Dendritic cell treated with granulocyte-macrophage colony-stimulating factor and Interleukin-4, amounts not matched to agents 40 ng/mL and 50 ng/mL, for 4 days (primary cell): ENCODE measurements at regions not wholly inside any gene's neighbourhood (a gene's known extent, or its start where the extent isn't known, plus 50 kb on each side); places are given as distances from the start of the nearest gene placed in this dataset.

Experiments
- H3K27ac Mint-ChIP-seq: one replicate; pipeline ENCODE4 v1.8.0; 2022; ENCODE audit warnings: mild to moderate bottlenecking, mixed read lengths
- H3K27me3 Mint-ChIP-seq: one replicate; pipeline ENCODE4 v1.8.0; 2022; ENCODE audit warnings: mild to moderate bottlenecking, mixed read lengths
- H3K36me3 Mint-ChIP-seq: one replicate; pipeline ENCODE4 v1.8.0; 2022; ENCODE audit warnings: low read depth, mixed read lengths
- H3K4me1 Mint-ChIP-seq: one replicate; pipeline ENCODE4 v1.8.0; 2022; ENCODE audit warnings: low read depth, mixed read lengths
- H3K4me3 Mint-ChIP-seq: one replicate; pipeline ENCODE4 v1.8.0; 2022; ENCODE audit warnings: mild to moderate bottlenecking, moderate library complexity, mixed read lengths
- H3K9me3 Mint-ChIP-seq: one replicate; pipeline ENCODE4 v1.8.0; 2022; ENCODE audit warnings: mixed read lengths
- intact Hi-C: fragments of 100-400 bp; cut with micrococcal nuclease; formaldehyde crosslinking; loops from one replicate; pipeline ENCODE4 v1.15.0; 2022

DNA sequence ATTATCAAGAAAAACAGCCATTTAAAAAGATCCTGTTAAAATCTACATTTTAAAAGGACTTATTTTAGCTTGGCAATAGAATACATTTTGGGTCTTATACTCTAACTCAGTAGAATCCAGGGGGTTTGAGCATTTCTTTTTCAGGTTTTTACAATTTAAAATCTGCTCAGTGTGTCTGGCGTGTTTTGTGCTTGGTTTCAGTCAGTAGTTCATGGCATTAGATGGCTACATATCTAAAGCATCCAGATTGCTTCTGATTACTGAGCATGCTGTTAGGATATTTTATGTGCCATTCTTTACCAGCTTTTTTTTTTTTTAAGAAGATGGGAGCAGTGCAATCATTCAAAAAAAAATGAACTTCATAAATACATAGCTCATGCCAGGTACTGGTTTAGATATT is 566.1 kb upstream of the LARGE1 start:
- intact Hi-C loops, result no loop called here
- Mint-ChIP-seq H3K9me3 (peaks cover 32% of the 10 kb centered on the region), H3K27me3 (no peaks in the 10 kb centered on the region), H3K36me3 (no peaks in the 10 kb centered on the region), H3K4me1 (no peaks in the 10 kb centered on the region), H3K4me3 (no peak overlapping the region), H3K27ac (no peak overlapping the region)

DNA sequence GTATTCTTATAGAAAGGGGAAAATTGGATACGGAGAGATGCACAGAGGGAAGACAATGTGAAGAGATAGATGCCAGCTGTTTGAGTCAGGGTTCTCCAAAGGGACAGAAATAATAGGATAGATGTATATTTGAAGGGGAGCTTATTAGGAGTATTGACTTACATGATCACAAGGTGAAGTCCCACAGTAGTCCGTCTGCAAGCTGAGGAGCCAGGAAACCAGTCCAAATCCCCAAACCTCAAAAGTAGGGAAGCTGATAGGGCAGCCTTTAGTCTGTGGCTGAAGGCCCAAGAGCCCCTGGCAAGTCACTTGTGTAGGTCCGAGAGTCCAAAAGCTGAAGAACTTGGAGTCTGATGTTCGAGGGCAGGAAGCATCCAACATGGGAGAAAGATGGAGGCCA is 569.6 kb upstream of the LARGE1 start:
- Mint-ChIP-seq H3K9me3 (peaks cover 21% of the 10 kb centered on the region), H3K27me3 (no peaks in the 10 kb centered on the region), H3K36me3 (no peaks in the 10 kb centered on the region), H3K4me1 (no peaks in the 10 kb centered on the region), H3K4me3 (no peak overlapping the region), H3K27ac (no peak overlapping the region)
- intact Hi-C loops, result no loop called here

DNA sequence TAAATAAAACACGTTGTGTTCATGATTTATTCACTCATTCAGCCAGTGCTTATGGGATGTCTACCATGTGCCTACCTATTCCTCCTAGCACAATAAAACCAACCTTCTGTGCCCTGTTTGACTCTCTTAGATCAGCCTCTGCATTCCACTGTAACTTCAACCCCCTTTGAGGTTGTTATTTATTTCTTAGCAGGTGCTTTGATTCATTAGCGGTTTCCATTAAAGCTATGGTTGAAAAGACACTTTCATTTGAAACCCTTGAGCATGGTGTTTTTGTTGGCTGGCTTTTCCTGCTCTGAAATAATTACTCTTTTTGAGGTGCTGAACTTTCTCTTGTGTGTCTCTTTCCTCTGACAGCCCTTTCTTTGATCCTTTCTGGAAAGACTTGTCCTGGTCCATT is 570.6 kb upstream of the LARGE1 start:
- Mint-ChIP-seq H3K27ac (no peak overlapping the region), H3K9me3 (peaks cover 17% of the 10 kb centered on the region), H3K36me3 (no peaks in the 10 kb centered on the region), H3K27me3 (no peaks in the 10 kb centered on the region), H3K4me1 (no peaks in the 10 kb centered on the region), H3K4me3 (no peak overlapping the region)
- intact Hi-C loops, result no loop called here

DNA sequence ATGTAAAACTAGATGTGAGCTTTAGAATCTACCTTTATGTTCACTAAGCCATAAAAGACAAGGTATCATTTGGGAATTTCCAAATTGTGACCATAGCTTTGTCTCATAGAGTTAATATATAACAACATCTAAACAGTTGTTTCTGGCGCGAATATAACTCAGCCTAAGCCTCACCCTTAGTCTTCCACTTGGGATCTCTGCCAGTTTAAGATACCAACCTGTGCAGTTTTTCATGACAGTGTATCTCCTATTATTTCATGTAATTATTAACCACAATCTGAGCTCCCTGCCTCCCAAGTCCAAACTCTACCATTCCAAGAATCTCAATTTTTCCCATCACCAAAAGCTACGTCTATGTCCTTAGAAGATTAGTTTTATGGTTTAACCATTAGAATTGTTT is 572.5 kb upstream of the ISX start:
- Mint-ChIP-seq H3K36me3 (no peaks in the 10 kb centered on the region), H3K9me3 (peaks cover 28% of the 10 kb centered on the region), H3K4me3 (no peak overlapping the region), H3K4me1 (no peaks in the 10 kb centered on the region), H3K27me3 (no peaks in the 10 kb centered on the region), H3K27ac (no peak overlapping the region)
- intact Hi-C loops, result no loop called here

DNA sequence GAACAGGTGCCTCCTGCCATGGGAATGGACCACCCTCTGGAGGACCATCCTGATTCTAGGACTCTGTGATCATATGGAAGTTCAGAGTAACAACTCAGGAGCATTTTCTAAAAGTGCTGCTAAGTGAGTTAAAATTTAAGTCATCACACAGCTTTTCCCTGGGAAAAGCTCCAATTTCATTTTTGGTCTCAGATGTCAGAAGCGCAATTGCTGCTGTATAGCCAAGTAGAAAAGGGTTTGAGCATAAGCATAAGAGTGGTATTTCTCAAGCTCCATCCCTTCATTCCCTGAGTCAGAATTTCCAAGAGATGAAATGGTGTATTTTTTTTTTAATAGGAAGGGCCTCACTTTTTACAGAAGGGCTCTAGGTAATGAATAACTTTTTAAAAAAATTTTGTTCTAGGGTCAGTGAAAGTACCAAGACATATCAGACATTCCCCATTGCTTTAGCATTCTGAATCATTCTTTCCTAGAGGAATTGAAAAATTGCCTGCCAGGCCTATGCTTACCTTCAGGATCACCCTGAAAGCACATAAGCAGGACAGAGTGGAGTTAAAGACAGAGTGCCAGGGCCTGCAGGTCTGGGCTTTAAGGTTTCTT is 564.5 kb upstream of the ISX start:
- H3K4me1 Mint-ChIP-seq, result no peaks in the 10 kb centered on the region
- no peaks in the 10 kb centered on the region for H3K27me3 Mint-ChIP-seq
- H3K4me3 Mint-ChIP-seq, result no peak overlapping the region
- H3K36me3 Mint-ChIP-seq, result no peaks in the 10 kb centered on the region
- intact Hi-C loops, result no loop called here
- H3K27ac Mint-ChIP-seq, result no peak overlapping the region
- H3K9me3 Mint-ChIP-seq, result peaks cover 51% of the 10 kb centered on the region

DNA sequence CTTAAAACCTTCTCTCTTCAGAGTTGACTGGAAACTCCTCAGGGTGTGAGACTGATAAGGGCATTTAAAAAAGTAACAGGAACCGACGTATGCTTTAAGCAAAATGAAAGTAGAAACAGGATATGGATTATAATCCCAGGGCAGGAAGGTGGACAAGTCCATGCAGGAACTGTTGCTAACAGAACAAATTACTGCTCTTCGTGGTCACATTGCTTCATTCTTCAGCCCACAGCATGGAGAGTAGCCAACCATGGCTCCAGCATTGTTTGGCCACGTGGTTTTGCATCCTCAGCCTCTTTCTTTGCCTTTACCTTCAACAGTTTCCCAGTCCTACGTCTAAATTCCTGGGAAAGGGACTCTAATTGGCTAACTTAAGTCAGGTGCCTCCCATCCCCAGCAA is 563.1 kb upstream of the ISX start:
- peaks cover 42% of the 10 kb centered on the region for H3K9me3 Mint-ChIP-seq
- no peaks in the 10 kb centered on the region for H3K36me3 Mint-ChIP-seq
- no peak overlapping the region for H3K27ac Mint-ChIP-seq
- intact Hi-C loops, result no loop called here
- no peaks in the 10 kb centered on the region for H3K4me1 Mint-ChIP-seq
- no peak overlapping the region for H3K4me3 Mint-ChIP-seq
- no peaks in the 10 kb centered on the region for H3K27me3 Mint-ChIP-seq

DNA sequence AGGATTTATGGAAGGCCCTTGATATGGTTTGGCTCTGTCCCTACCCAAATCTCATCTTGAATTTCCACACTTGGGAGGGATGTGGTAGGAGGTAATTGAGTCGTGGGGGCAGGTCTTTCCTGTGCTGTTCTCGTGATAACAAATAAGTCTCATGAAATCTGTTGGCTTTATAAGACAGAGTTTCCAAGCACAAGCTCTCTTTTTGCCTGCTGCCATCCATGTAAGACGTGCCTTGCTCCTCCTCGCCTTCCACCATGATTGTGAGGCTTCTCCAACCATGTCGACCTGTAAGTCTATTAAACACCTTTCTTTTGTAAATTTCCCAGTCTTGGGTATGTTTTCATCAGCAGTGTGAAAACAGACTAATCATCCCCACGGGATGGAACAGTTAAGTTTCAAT is 557.2 kb upstream of the ISX start:
- no peaks in the 10 kb centered on the region for H3K27me3 Mint-ChIP-seq
- H3K9me3 Mint-ChIP-seq, result peaks cover 19% of the 10 kb centered on the region
- no peaks in the 10 kb centered on the region for H3K36me3 Mint-ChIP-seq
- intact Hi-C loops, result no loop called here
- no peak overlapping the region for H3K27ac Mint-ChIP-seq
- no peak overlapping the region for H3K4me3 Mint-ChIP-seq
- no peaks in the 10 kb centered on the region for H3K4me1 Mint-ChIP-seq

DNA sequence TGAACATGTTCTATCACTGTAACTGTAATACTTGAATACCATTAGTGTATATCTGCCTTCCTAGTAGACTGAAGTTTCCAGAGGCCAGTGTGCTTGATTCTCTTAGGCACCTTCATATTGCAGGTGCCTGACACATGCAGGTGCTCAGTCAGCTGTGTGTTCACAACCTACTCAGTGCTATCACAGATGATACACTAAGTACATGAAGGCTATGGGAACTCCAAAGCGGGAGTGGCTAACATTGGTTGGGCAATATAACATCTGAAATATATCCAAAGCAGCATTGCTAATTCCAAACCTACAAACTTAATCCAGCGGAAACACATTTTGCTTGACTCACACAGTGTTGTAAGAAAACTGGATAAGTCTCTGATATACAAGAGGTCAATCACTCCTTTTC is 539.3 kb upstream of the ISX start:
- Mint-ChIP-seq H3K4me1 (no peaks in the 10 kb centered on the region), H3K4me3 (no peak overlapping the region), H3K27ac (no peak overlapping the region), H3K36me3 (no peaks in the 10 kb centered on the region), H3K27me3 (no peaks in the 10 kb centered on the region), H3K9me3 (no peaks in the 10 kb centered on the region)
- intact Hi-C loops, result no loop called here

DNA sequence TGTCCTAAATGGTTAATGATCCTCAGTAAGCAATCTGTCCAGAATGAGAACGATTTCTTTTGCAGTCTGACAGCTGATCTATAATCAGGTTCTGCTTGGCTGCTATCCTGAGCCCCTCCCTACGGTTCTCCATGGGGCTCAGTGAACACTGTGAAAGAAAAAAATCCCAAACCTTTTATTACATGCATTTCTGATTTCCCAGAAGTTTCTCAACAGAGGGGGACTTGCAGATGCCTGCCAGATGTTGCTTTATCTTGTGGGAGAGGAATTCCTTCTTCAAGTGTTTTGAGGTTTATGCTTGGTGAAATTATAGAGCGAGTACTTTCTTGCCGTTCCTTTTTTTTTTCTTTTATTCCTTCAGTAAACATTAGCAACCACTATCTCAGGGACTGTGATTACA is 531.9 kb upstream of the ISX start:
- no peaks in the 10 kb centered on the region for H3K27me3 Mint-ChIP-seq

DNA sequence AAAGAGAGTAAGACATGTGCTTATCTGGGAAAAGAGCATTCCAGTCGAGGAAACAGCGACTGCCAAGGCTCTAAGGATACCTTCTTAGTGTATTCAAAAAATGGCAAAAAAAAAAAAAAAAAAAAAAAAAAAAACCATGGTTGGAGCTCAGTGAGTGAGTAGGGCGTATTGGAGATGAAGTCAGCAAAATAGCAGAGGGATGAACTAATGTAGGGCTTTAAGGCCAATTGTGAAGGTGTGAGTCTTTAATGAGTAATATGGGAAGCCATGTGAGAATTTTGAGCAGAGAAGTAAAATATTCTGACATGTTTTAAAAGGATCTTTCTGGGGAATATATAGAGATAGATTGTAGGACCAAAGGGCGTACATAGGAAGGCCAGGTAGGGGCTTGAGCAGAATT is 498.6 kb upstream of the ISX start:
- Mint-ChIP-seq H3K9me3 (peaks cover 33% of the 10 kb centered on the region), H3K4me3 (no peak overlapping the region), H3K27me3 (no peaks in the 10 kb centered on the region), H3K27ac (no peak overlapping the region), H3K4me1 (no peaks in the 10 kb centered on the region), H3K36me3 (no peaks in the 10 kb centered on the region)
- intact Hi-C loops, result no loop called here

More for the DNA sequence above, 531.9 kb upstream of the ISX start:
- no peaks in the 10 kb centered on the region for H3K36me3 Mint-ChIP-seq
- H3K9me3 Mint-ChIP-seq, result peaks cover 5% of the 10 kb centered on the region
- no peak overlapping the region for H3K4me3 Mint-ChIP-seq
- H3K4me1 Mint-ChIP-seq, result no peaks in the 10 kb centered on the region
- H3K27ac Mint-ChIP-seq, result no peak overlapping the region
- intact Hi-C loops, result no loop called here

DNA sequence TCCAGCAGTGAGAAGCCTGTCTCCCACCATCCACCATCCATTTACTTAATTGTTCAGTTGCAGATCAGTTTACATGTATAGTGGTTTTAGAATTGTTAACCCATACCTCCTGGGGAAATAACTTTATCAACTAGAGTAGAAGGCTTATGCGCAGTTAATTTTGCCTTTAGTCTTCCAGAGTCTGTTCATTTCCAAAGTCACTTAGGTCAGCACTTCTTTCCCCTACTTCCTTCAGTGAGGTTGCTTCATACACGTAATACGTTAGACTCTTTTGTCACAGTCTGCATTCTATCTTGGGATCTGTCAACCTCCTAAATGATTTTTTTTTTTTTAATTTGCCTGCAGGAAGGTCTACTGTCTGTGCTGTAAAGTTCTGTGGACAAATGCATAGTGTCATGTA is 495.6 kb upstream of the ISX start:
- H3K4me1 Mint-ChIP-seq, result no peaks in the 10 kb centered on the region
- no peak overlapping the region for H3K27ac Mint-ChIP-seq
- intact Hi-C loops, result no loop called here
- no peak overlapping the region for H3K4me3 Mint-ChIP-seq
- H3K27me3 Mint-ChIP-seq, result no peaks in the 10 kb centered on the region
- H3K9me3 Mint-ChIP-seq, result peaks cover 8% of the 10 kb centered on the region
- H3K36me3 Mint-ChIP-seq, result no peaks in the 10 kb centered on the region

DNA sequence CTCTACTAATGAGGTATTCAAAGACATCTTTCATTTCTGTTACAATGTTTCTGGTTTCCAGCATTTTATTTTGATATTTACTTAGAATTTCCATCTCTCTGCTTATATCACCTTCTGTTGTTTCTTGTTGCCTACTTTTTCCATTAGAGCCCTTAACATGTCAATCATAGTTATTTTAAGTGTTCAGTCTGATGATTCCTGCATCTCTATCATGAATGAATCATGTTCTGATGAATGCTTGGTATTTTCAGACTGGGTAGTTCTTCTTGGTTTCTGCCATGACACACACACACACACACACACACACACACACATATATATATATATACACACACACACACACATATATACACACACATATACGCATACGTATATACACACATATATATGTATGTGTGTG is 486.4 kb upstream of the ISX start:
- H3K27ac Mint-ChIP-seq, result no peak overlapping the region
- no peaks in the 10 kb centered on the region for H3K9me3 Mint-ChIP-seq
- H3K4me1 Mint-ChIP-seq, result no peaks in the 10 kb centered on the region
- H3K36me3 Mint-ChIP-seq, result no peaks in the 10 kb centered on the region
- no peaks in the 10 kb centered on the region for H3K27me3 Mint-ChIP-seq
- no peak overlapping the region for H3K4me3 Mint-ChIP-seq
- intact Hi-C loops, result no loop called here

DNA sequence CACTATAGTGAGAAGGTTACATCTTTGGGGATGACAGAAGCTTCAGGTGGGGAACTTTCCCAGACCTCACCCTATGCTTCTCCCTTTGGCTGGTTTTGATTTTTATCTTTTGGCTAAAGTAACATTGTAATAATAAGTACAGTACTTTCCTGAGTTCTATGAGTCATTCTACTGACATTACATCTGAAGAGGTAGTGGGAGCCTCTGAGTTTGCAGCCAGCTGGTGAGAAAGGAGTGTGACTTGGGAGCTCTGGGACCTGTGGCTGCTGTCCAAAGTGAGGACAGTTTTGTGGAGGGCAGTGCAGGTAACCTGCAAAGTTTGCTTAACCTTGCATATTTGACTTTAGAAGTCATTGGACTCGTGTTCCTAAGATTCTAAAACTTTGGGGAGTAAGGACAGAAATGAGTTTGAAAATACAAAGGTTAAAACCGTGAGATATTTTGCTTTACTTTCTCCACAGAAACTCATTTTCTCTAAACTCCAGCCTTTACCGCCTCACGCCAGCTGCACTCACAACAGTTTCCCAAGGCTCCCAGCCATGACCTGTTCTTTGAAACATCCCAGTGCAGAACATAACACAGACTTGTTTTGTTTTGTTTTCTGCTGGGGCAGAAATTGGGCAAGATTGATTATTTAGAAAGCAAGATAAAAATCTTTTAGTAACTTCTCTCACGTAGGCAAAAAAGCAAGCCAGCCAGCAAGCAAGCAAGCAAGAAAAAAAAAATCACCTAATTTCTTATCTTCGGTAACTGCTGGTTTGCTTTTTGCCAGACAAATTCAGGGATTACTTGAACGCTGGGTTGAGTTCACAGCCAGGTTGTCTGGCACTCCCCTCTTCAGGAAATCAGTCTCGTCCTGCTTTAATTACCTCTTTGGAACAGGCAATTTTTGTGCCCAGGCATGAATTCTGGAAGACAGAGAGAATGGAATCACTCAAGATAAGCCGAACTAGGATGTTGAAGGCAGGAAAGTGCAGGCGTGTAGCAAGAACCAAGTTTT is 478.3 kb upstream of the ISX start:
- no peaks in the 10 kb centered on the region for H3K36me3 Mint-ChIP-seq

DNA sequence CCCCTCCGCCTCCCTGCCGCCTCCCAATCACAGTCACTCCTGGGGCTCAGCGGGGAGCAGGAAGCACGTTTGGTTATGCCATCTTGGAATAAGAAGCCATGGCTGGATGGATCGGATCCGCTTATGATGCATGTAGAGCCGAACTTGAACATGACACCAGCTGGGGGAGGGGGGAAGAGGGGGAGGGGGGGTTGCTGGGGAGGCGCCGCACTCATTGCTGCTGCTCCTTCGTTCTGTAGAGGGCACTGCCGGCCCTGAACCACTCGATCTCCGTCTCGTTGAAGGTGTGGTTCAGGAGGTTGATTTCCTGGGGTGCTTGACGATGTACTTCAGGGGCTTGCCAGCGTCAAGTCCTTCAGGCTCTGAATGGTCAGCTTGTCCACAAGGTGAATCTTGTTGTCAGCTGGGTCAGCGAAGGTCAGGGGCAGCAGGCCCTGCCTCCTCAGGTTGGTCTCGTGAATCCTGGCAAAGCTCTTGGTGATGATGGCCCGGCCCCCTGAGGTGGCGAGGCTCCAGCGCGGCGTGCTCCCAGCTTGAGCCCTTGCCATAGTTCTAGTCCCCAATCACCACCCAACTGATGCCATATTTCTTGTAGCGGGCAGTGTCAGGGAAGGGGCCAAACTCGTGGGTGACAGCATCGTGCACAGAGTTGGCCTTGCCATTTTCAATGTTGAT is 476.9 kb upstream of the ISX start:
- intact Hi-C loops, result no loop called here
- no peaks in the 10 kb centered on the region for H3K36me3 Mint-ChIP-seq
- no peak overlapping the region for H3K27ac Mint-ChIP-seq
- peaks cover 13% of the 10 kb centered on the region for H3K9me3 Mint-ChIP-seq
- no peaks in the 10 kb centered on the region for H3K4me1 Mint-ChIP-seq
- H3K4me3 Mint-ChIP-seq, result no peak overlapping the region
- no peaks in the 10 kb centered on the region for H3K27me3 Mint-ChIP-seq

More for the DNA sequence above, 478.3 kb upstream of the ISX start:
- Mint-ChIP-seq H3K4me1 (no peaks in the 10 kb centered on the region), H3K27ac (no peak overlapping the region), H3K4me3 (no peak overlapping the region), H3K9me3 (peaks cover 13% of the 10 kb centered on the region), H3K27me3 (no peaks in the 10 kb centered on the region)
- intact Hi-C loops, result no loop called here
